Urinary bladder (tissue), 3 donors: ENCODE measurements at regions not wholly inside any gene's neighbourhood (a gene's known extent, or its start where the extent isn't known, plus 50 kb on each side); places are given as distances from the start of the nearest gene placed in this dataset.
"Not testable (repeated sequence)": the region's sequence is repeated elsewhere in the genome, so short reads cannot be mapped to it uniquely, and the experiment has no call there.

Experiments used
- DNase-seq: peaks from one replicate; pipeline ENCODE4 v3.0.0-alpha.2; 2015; ENCODE audit errors: extremely low spot score
- H3K27ac ChIP-seq: one replicate; pipeline ENCODE4 v1.5.1; 2013; ENCODE audit warnings: low read depth, mild to moderate bottlenecking, moderate library complexity
- H3K36me3 ChIP-seq: one replicate; pipeline ENCODE4 v1.6.1; 2013; ENCODE audit warnings: mild to moderate bottlenecking, moderate library complexity; ENCODE audit not compliant: insufficient read depth
- H3K4me1 ChIP-seq: one replicate; pipeline ENCODE4 v1.6.1; 2013; ENCODE audit warnings: mild to moderate bottlenecking, moderate library complexity; ENCODE audit not compliant: insufficient read depth
- H3K4me3 ChIP-seq: one replicate; pipeline ENCODE4 v1.5.1; 2013; ENCODE audit warnings: low read depth, low read length
- WGBS: extraction: QIAGEN DNeasy Blood & Tissue Kit; methylation state at CpG from one replicate; pipeline ENCODE4 v1.1.7; 2013; 5-methylcytosine and 5-hydroxymethylcytosine counted together
- donor health status: healthy with polysubstance abuse.
- donor health status: healthy.

- Histone ChIP-seq H3K4me1 (no peaks in the 10 kb centered on the region), H3K4me3 (no peak overlapping the region), H3K36me3 (no peaks in the 10 kb centered on the region), H3K27ac (no peak overlapping the region)
- DNase-seq: no peak
- 79% methylated on average over 3 of the region's 3 CpGs for WGBS
Measured at GRCh38 chr9:81312346-81312745, 377.0 kb downstream of the TLE1 start.

GRCh38 chr9:81308404-81308803, 380.9 kb downstream of the TLE1 start:
- H3K4me3 ChIP-seq: no peak overlapping the region
- H3K4me1 ChIP-seq: no peaks in the 10 kb centered on the region
- no peak for DNase-seq
- WGBS: 93% methylated on average over 4 of the region's 4 CpGs
- H3K36me3 ChIP-seq: no peaks in the 10 kb centered on the region
- no peak overlapping the region for H3K27ac ChIP-seq

GRCh38 chr9:81307791-81308190, 381.6 kb downstream of the TLE1 start:
- not testable (repeated sequence) for H3K4me3 ChIP-seq, H3K4me1 ChIP-seq, DNase-seq, H3K27ac ChIP-seq, H3K36me3 ChIP-seq
- 88% methylated on average over 5 of the region's 5 CpGs for WGBS

GRCh38 chr9:81305561-81306182, 383.7 kb downstream of the TLE1 start:
- Histone ChIP-seq H3K27ac (no peak overlapping the region), H3K4me1 (no peaks in the 10 kb centered on the region), H3K4me3 (no peak overlapping the region), H3K36me3 (no peaks in the 10 kb centered on the region)
- no peak for DNase-seq
- WGBS: 90% methylated on average over 6 of the region's 6 CpGs

GRCh38 chr9:81303658-81304057, 385.7 kb downstream of the TLE1 start:
- no peak for DNase-seq
- Histone ChIP-seq H3K4me1 (no peaks in the 10 kb centered on the region), H3K36me3 (no peaks in the 10 kb centered on the region), H3K27ac (no peak overlapping the region), H3K4me3 (no peak overlapping the region)
- WGBS: 75% methylated on average over 5 of the region's 5 CpGs

- Histone ChIP-seq H3K4me3 (no peak overlapping the region), H3K27ac (no peak overlapping the region)
- DNase-seq: no peak
Measured at GRCh38 chr9:81293651-81294050, 395.7 kb downstream of the TLE1 start.

GRCh38 chr9:81292056-81292805, 397.1 kb downstream of the TLE1 start:
- Histone ChIP-seq H3K4me1 (no peaks in the 10 kb centered on the region), H3K27ac (no peak overlapping the region), H3K4me3 (no peak overlapping the region), H3K36me3 (no peaks in the 10 kb centered on the region)
- 93% methylated on average over 7 of the region's 7 CpGs for WGBS
- DNase-seq: no peak

More at GRCh38 chr9:81293651-81294050, 395.7 kb downstream of the TLE1 start:
- Histone ChIP-seq H3K36me3 (no peaks in the 10 kb centered on the region), H3K4me1 (no peaks in the 10 kb centered on the region)

- Histone ChIP-seq H3K27ac (no peak overlapping the region), H3K4me3 (no peak overlapping the region), H3K36me3 (no peaks in the 10 kb centered on the region), H3K4me1 (no peaks in the 10 kb centered on the region)
- 85% methylated on average over 1 of the region's 1 CpG for WGBS
- DNase-seq: no peak
Measured at GRCh38 chr9:81289622-81290021, 399.7 kb downstream of the TLE1 start.

GRCh38 chr9:81268048-81268447, 421.3 kb downstream of the TLE1 start:
- no peaks in the 10 kb centered on the region for H3K36me3 ChIP-seq
- no peak for DNase-seq
- 41% methylated on average over 1 of the region's 1 CpG for WGBS
- H3K27ac ChIP-seq: no peak overlapping the region
- no peak overlapping the region for H3K4me3 ChIP-seq
- H3K4me1 ChIP-seq: no peaks in the 10 kb centered on the region

GRCh38 chr9:81266674-81267073, 422.7 kb downstream of the TLE1 start:
- DNase-seq: no peak
- no peak overlapping the region for H3K4me3 ChIP-seq
- H3K36me3 ChIP-seq: no peaks in the 10 kb centered on the region
- no peaks in the 10 kb centered on the region for H3K4me1 ChIP-seq
- no peak overlapping the region for H3K27ac ChIP-seq

GRCh38 chr9:81266086-81266485, 423.3 kb downstream of the TLE1 start:
- 87% methylated on average over 2 of the region's 2 CpGs for WGBS
- Histone ChIP-seq H3K4me1 (no peaks in the 10 kb centered on the region), H3K36me3 (no peaks in the 10 kb centered on the region), H3K27ac (no peak overlapping the region), H3K4me3 (no peak overlapping the region)
- DNase-seq: no peak

GRCh38 chr9:81264516-81264915, 424.8 kb downstream of the TLE1 start:
- 47% methylated on average over 5 of the region's 5 CpGs for WGBS
- no peaks in the 10 kb centered on the region for H3K36me3 ChIP-seq
- H3K4me3 ChIP-seq: no peak overlapping the region
- H3K27ac ChIP-seq: no peak overlapping the region
- DNase-seq: no peak
- H3K4me1 ChIP-seq: no peaks in the 10 kb centered on the region

- H3K27ac ChIP-seq: no peak overlapping the region
- H3K4me1 ChIP-seq: no peaks in the 10 kb centered on the region
- no peak for DNase-seq
- 93% methylated on average over 2 of the region's 2 CpGs for WGBS
- H3K36me3 ChIP-seq: no peaks in the 10 kb centered on the region
- H3K4me3 ChIP-seq: no peak overlapping the region
Measured at GRCh38 chr9:81259896-81260295, 429.5 kb downstream of the TLE1 start.

- no peak for DNase-seq
- Histone ChIP-seq H3K4me1 (no peaks in the 10 kb centered on the region), H3K4me3 (no peak overlapping the region), H3K27ac (no peak overlapping the region), H3K36me3 (no peaks in the 10 kb centered on the region)
Measured at GRCh38 chr9:81256368-81256767, 433.0 kb downstream of the TLE1 start.
